ENCODE measurements at regions not wholly inside any gene's neighbourhood (a gene's known extent, or its start where the extent isn't known, plus 50 kb on each side); places are given as distances from the start of the nearest gene placed in this dataset.

GRCh38 chr12:88977115-88977514, 375.2 kb downstream of the DUSP6 start:
- no peak for TF ChIP-seq EP300 (IDR thresholded peaks at IDR 0.05)
- no peak for TF ChIP-seq CTCF (IDR thresholded peaks at IDR 0.05)
- TF ChIP-seq POLR2A (IDR thresholded peaks at IDR 0.05), result no peak

Measured in ovary (tissue), 3 donors.